ENCODE measurements at regions not wholly inside any gene's neighbourhood (a gene's known extent, or its start where the extent isn't known, plus 50 kb on each side); places are given as distances from the start of the nearest gene placed in this dataset.

- TF ChIP-seq, protein P1, sequence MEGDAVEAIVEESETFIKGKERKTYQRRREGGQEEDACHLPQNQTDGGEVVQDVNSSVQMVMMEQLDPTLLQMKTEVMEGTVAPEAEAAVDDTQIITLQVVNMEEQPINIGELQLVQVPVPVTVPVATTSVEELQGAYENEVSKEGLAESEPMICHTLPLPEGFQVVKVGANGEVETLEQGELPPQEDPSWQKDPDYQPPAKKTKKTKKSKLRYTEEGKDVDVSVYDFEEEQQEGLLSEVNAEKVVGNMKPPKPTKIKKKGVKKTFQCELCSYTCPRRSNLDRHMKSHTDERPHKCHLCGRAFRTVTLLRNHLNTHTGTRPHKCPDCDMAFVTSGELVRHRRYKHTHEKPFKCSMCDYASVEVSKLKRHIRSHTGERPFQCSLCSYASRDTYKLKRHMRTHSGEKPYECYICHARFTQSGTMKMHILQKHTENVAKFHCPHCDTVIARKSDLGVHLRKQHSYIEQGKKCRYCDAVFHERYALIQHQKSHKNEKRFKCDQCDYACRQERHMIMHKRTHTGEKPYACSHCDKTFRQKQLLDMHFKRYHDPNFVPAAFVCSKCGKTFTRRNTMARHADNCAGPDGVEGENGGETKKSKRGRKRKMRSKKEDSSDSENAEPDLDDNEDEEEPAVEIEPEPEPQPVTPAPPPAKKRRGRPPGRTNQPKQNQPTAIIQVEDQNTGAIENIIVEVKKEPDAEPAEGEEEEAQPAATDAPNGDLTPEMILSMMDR (IDR thresholded peaks at IDR 0.05 in 4 of 5, conservative IDR thresholded peaks at IDR 0.05 in 1 of 5), result no peak
- no peak for TF ChIP-seq POLR2A (IDR thresholded peaks at IDR 0.05)
Observed at GRCh38 chr4:126593626-126594025, 1039.1 kb upstream of the INTU start.
